Heart left ventricle (tissue), 16 donors: ENCODE measurements at regions not wholly inside any gene's neighbourhood (a gene's known extent, or its start where the extent isn't known, plus 50 kb on each side); places are given as distances from the start of the nearest gene placed in this dataset.
"Not testable (repeated sequence)": the region's sequence is repeated elsewhere in the genome, so short reads cannot be mapped to it uniquely, and the experiment has no call there.

Source experiments
- ATAC-seq, 4 donors: fragments of 200-7000 bp; cut with Tn5 transposase; one replicate each; pipeline ENCODE4 v1.9.1; 2020 to 2022; ENCODE audit warnings: moderate library complexity in 4 of 4, mild to moderate bottlenecking in 3 of 4, moderate number of reproducible peaks in 1 of 4
- DNase-seq, 5 donors: peaks; one replicate each; pipeline ENCODE4 v3.0.0-alpha.2; 2020
- H3K27ac ChIP-seq, 12 donors: fragments of 200-600 bp; sonication (generic) in 4 of 12; one replicate each; pipeline versions ENCODE4 v1.5.0 to v1.8.0; 2016 to 2022; ENCODE audit warnings: mild to moderate bottlenecking in 2 of 12
- H3K27me3 ChIP-seq, 9 donors: fragments of 200-600 bp; sonication (generic) in 2 of 9; one replicate each; pipeline versions ENCODE4 v1.5.1 to v1.8.0; 2016 to 2022; ENCODE audit warnings: mild to moderate bottlenecking in 3 of 9
- H3K36me3 ChIP-seq, 9 donors: fragments of 200-600 bp; sonication (generic) in 2 of 9; one replicate each; pipeline versions ENCODE4 v1.5.0 to v1.8.0; 2018 to 2022; ENCODE audit warnings: mild to moderate bottlenecking in 2 of 9
- H3K4me1 ChIP-seq, 12 donors: fragments of 200-600 bp; sonication (generic) in 4 of 12; one replicate each; pipeline versions ENCODE4 v1.5.0 to v1.8.0; 2016 to 2022; ENCODE audit warnings: mild to moderate bottlenecking in 3 of 12
- H3K4me3 ChIP-seq, 12 donors: fragments of 200-600 bp; sonication (generic) in 4 of 12; one replicate each; pipeline versions ENCODE4 v1.5.0 to v1.8.0; 2017 to 2022; ENCODE audit warnings: mild to moderate bottlenecking in 9 of 12, moderate library complexity in 4 of 12
- H3K9me3 ChIP-seq, 12 donors: fragments of 200-600 bp; sonication (generic) in 4 of 12; one replicate each; pipeline versions ENCODE4 v1.5.0 to v1.8.0; 2016 to 2022; ENCODE audit warnings: mild to moderate bottlenecking in 1 of 12
- WGBS, 4 donors: extraction: QIAGEN DNeasy Blood & Tissue Kit in 2 of 4; methylation state at CpG; one replicate each; pipeline versions ENCODE4 v1.1.5 to v1.1.7; 2013 to 2018; 5-methylcytosine and 5-hydroxymethylcytosine counted together
- intact Hi-C, 10 donors: fragments of 100-400 bp; cut with DNase I; formaldehyde crosslinking; loops; one replicate each; pipeline versions ENCODE4 v1.11.1 to v1.14.2; 2022
- donor health status: ischemic (EF 13 %, LVEDD 7.1; RV severe dilation, severe dysfunction).
- donor health status: healthy with polysubstance abuse.
- donor health status: DM: no; HTN: yes; CAD: no.
- donor health status: DM: no; HTN: no; CAD: no.
- donor health status: ischemic (EF 25% LVEDD 6.9; RV normal size, moderate dysfunction).
- donor health status: ischemic (EF 25% LVEDD 5.7; RV mildly dilated, moderate dysfunction).
- donor health status: healthy.
- donor health status: DM: yes; HTN: yes; CAD: no.
- donor health status: ischemic (EF 35%, LVEDD 5.7; RV mildly dilated, moderate dysfunction).
- donor health status: nonischemic (EF 11% LVEDD 7.7; RV severe dilation, severe dysfunction).
- donor health status: DM: yes; HTN: yes; CAD: no.
- donor health status: PGD.
- donor health status: ischemic (EF 29% LVEDD 5.4; RV normal size, mild dysfunction).
- donor health status: nonischemic (EF 23%, LVEDD 6.1; RV moderate dilation, normal function).

- H3K4me1 ChIP-seq, ATAC-seq, H3K27ac ChIP-seq, H3K27me3 ChIP-seq, DNase-seq, H3K4me3 ChIP-seq, H3K9me3 ChIP-seq, H3K36me3 ChIP-seq, intact Hi-C loops: not testable (repeated sequence)
- WGBS, 4 donors, result 94 to 97% (median 95%) methylated on average over 2 of the region's 2 CpGs
Measured at GRCh38 chr5:21547656-21548055, 1305.5 kb downstream of the CDH12 start.

- H3K36me3 ChIP-seq, H3K9me3 ChIP-seq, H3K27ac ChIP-seq, H3K27me3 ChIP-seq, DNase-seq, intact Hi-C loops, ATAC-seq, H3K4me3 ChIP-seq, H3K4me1 ChIP-seq: not testable (repeated sequence)
Measured at GRCh38 chr5:21535114-21535513, 1318.0 kb downstream of the CDH12 start.

GRCh38 chr5:21521157-21521556 lies 1332.0 kb downstream of the CDH12 start:
- H3K27me3 ChIP-seq, H3K9me3 ChIP-seq, DNase-seq, ATAC-seq, H3K4me3 ChIP-seq, intact Hi-C loops, H3K27ac ChIP-seq, H3K36me3 ChIP-seq, H3K4me1 ChIP-seq: not testable (repeated sequence)
- WGBS, 4 donors, result 94 to 100% (median 100%) methylated on average over 2 of the region's 2 CpGs

GRCh38 chr5:21496926-21497325 lies 1356.2 kb downstream of the CDH12 start:
- H3K4me1 ChIP-seq, H3K27ac ChIP-seq, ATAC-seq, H3K9me3 ChIP-seq, intact Hi-C loops, H3K27me3 ChIP-seq, H3K4me3 ChIP-seq: not testable (repeated sequence)
- peaks cover 0 to 37% (median 12%) of the 10 kb centered on the region in 9 donors for H3K36me3 ChIP-seq
- peak in 1 of 5 donors; percentile 26 for DNase-seq
- 98 to 100% (median 99%) methylated on average over 2 to 9 of the region's 11 CpGs for WGBS, 4 donors

GRCh38 chr5:21496056-21496455 lies 1357.1 kb downstream of the CDH12 start:
- H3K4me3 ChIP-seq, H3K4me1 ChIP-seq, ATAC-seq, H3K9me3 ChIP-seq, H3K27ac ChIP-seq, intact Hi-C loops, H3K27me3 ChIP-seq: not testable (repeated sequence)
- DNase-seq, result peak in 2 of 5 donors; percentile 11 to 32
- WGBS, 4 donors, result 88 to 96% (median 91%) methylated on average over 7 to 8 of the region's 8 CpGs
- peaks cover 0 to 42% (median 15%) of the 10 kb centered on the region in 9 donors for H3K36me3 ChIP-seq

- intact Hi-C loops, ATAC-seq, H3K27me3 ChIP-seq, H3K27ac ChIP-seq, H3K4me3 ChIP-seq, H3K9me3 ChIP-seq, H3K4me1 ChIP-seq: not testable (repeated sequence)
- DNase-seq, result peak in 1 of 5 donors; percentile 31
- 93 to 97% (median 95%) methylated on average over 6 of the region's 6 CpGs for WGBS, 4 donors
- peaks cover 0 to 44% (median 15%) of the 10 kb centered on the region in 9 donors for H3K36me3 ChIP-seq
Measured at GRCh38 chr5:21495235-21495634, 1357.9 kb downstream of the CDH12 start.

- H3K27me3 ChIP-seq, H3K4me1 ChIP-seq, H3K9me3 ChIP-seq, intact Hi-C loops, H3K4me3 ChIP-seq, ATAC-seq, H3K27ac ChIP-seq: not testable (repeated sequence)
- DNase-seq, result peak in 2 of 5 donors; percentile 38 to 73
- WGBS, 4 donors, result 97 to 98% (median 98%) methylated on average over 3 to 7 of the region's 8 CpGs
- peaks cover 0 to 47% (median 15%) of the 10 kb centered on the region in 9 donors for H3K36me3 ChIP-seq
Measured at GRCh38 chr5:21494033-21494432, 1359.1 kb downstream of the CDH12 start.

GRCh38 chr5:21491182-21491581 lies 1362.0 kb downstream of the CDH12 start:
- H3K36me3 ChIP-seq, result peaks cover 0 to 35% (median 13%) of the 10 kb centered on the region in 9 donors
- 92 to 99% (median 97%) methylated on average over 6 of the region's 6 CpGs for WGBS, 4 donors
- H3K4me1 ChIP-seq, H3K4me3 ChIP-seq, H3K9me3 ChIP-seq, H3K27me3 ChIP-seq, DNase-seq, ATAC-seq, intact Hi-C loops, H3K27ac ChIP-seq: not testable (repeated sequence)

- DNase-seq, H3K27ac ChIP-seq, H3K4me3 ChIP-seq, ATAC-seq, H3K9me3 ChIP-seq, H3K4me1 ChIP-seq, H3K27me3 ChIP-seq, intact Hi-C loops: not testable (repeated sequence)
- H3K36me3 ChIP-seq, result peaks cover 0 to 29% (median 10%) of the 10 kb centered on the region in 9 donors
- WGBS, 4 donors, result 94 to 98% (median 96%) methylated on average over 6 of the region's 6 CpGs
Measured at GRCh38 chr5:21488828-21489227, 1364.3 kb downstream of the CDH12 start.
